ENCODE measurements at regions not wholly inside any gene's neighbourhood (a gene's known extent, or its start where the extent isn't known, plus 50 kb on each side); places are given as distances from the start of the nearest gene placed in this dataset.

DNA sequence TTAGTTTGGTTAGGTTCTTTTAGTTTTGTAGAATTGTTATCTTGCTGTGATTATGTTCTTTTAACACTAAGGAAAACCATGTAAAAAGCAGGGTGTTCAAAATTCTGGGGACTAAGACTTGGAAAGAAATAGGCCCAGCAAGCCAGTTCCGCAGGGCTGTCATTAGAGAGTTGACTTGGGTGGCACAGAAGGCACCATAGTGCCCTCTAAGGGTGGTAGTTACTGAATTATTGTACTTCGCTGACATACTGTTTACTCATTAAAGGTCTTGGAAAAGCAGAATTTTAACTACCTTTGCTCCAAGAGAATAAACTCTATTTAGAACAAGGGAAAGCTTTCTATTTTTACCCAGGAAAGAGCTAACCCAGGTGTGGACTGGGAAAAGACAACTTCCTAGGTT lies 86.5 kb downstream of the OTUD1 start:
- H3K27ac ChIP-seq: no peak overlapping the region
- no peaks in the 10 kb centered on the region for H3K27me3 ChIP-seq
- no peaks in the 10 kb centered on the region for H3K36me3 ChIP-seq
- TF ChIP-seq, protein P1, sequence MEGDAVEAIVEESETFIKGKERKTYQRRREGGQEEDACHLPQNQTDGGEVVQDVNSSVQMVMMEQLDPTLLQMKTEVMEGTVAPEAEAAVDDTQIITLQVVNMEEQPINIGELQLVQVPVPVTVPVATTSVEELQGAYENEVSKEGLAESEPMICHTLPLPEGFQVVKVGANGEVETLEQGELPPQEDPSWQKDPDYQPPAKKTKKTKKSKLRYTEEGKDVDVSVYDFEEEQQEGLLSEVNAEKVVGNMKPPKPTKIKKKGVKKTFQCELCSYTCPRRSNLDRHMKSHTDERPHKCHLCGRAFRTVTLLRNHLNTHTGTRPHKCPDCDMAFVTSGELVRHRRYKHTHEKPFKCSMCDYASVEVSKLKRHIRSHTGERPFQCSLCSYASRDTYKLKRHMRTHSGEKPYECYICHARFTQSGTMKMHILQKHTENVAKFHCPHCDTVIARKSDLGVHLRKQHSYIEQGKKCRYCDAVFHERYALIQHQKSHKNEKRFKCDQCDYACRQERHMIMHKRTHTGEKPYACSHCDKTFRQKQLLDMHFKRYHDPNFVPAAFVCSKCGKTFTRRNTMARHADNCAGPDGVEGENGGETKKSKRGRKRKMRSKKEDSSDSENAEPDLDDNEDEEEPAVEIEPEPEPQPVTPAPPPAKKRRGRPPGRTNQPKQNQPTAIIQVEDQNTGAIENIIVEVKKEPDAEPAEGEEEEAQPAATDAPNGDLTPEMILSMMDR (IDR thresholded peaks at IDR 0.05): no peak
- no peaks in the 10 kb centered on the region for H3K9me3 ChIP-seq
- no peaks in the 10 kb centered on the region for H3K4me1 ChIP-seq (ENCODE audit: control insufficient read depth in 1 of 2, insufficient read depth in 1 of 2, low read depth in 1 of 2, low read length in 1 of 2)
- no peak overlapping the region for H3K4me3 ChIP-seq (ENCODE audit: low read depth in 1 of 2, low read length in 1 of 2)

DNA sequence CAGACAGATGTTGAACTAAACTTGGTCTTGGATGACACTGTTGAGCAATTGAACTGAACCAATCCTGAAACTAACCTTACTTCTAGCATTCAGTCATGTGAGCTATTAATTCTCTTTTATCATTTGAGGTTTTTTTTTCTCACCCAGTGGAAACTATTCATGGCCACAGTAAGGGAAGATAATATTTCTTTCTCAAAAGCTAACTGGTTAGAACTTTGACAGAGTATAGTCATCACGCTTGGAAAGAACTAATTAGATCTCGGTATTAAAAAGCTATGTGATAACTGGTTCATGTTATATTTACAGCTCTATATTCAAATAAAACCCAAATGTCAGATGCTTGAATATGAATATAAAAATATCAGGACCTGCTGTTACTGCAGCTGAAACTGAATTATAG lies 89.5 kb downstream of the OTUD1 start:
- H3K4me1 ChIP-seq (ENCODE audit: control insufficient read depth in 1 of 2, insufficient read depth in 1 of 2, low read depth in 1 of 2, low read length in 1 of 2): no peaks in the 10 kb centered on the region
- H3K4me3 ChIP-seq (ENCODE audit: low read depth in 1 of 2, low read length in 1 of 2): no peak overlapping the region
- no peaks in the 10 kb centered on the region for H3K36me3 ChIP-seq
- no peak overlapping the region for H3K27ac ChIP-seq
- H3K27me3 ChIP-seq: no peaks in the 10 kb centered on the region
- TF ChIP-seq, protein P1 (IDR thresholded peaks at IDR 0.05): no peak
- no peaks in the 10 kb centered on the region for H3K9me3 ChIP-seq

DNA sequence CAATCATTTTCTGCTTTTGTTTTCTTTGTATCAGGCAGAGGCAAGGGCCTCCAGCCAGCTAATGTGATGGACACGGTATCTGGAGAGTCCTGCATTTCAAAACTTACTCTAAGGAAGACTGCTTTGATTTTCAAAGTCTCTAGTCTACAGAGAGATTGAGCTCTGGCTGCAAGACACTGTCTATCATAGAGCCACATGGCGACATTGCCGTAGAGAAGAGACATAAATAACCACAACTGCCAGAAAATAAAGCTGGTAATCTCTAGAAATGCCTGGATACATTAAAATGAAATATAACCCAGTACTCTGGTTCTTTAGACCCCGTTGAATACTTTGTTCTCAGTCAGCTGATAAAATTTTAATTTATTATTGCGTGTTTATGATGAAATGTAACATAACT lies 90.8 kb downstream of the OTUD1 start:
- Histone ChIP-seq H3K9me3 (no peaks in the 10 kb centered on the region), H3K36me3 (no peaks in the 10 kb centered on the region), H3K4me1 (ENCODE audit: control insufficient read depth in 1 of 2, insufficient read depth in 1 of 2, low read depth in 1 of 2, low read length in 1 of 2) (peaks cover 7% of the 10 kb centered on the region in 2 experiments)

DNA sequence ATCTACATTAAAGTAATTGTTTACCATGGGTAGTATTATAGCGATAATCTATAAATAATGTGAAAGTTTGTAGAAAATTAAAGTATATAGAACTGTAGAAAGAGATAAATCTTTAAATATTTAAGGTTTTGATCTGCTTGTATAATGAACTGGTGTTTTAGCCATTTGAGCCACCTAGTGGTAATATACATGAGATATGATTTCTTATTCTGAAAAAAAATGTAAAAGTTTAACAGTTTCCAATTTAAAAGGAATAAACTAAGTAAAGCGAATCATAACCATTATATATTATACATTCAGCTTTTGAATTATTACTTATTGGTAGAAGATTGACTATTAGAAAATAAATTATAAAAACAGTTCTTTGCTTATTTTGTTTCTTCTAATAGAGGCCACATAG lies 91.2 kb downstream of the OTUD1 start:
- H3K9me3 ChIP-seq: no peaks in the 10 kb centered on the region
- TF ChIP-seq, protein P1 (IDR thresholded peaks at IDR 0.05): no peak
- no peak overlapping the region for H3K4me3 ChIP-seq (ENCODE audit: low read depth in 1 of 2, low read length in 1 of 2)
- no peaks in the 10 kb centered on the region for H3K36me3 ChIP-seq
- H3K27me3 ChIP-seq: no peaks in the 10 kb centered on the region
- H3K27ac ChIP-seq: no peak overlapping the region
- peaks cover 11% of the 10 kb centered on the region in 2 experiments for H3K4me1 ChIP-seq (ENCODE audit: control insufficient read depth in 1 of 2, insufficient read depth in 1 of 2, low read depth in 1 of 2, low read length in 1 of 2)

More for the DNA sequence above, 90.8 kb downstream of the OTUD1 start:
- Histone ChIP-seq H3K27ac (no peak overlapping the region), H3K27me3 (no peaks in the 10 kb centered on the region), H3K4me3 (ENCODE audit: low read depth in 1 of 2, low read length in 1 of 2) (no peak overlapping the region)
- TF ChIP-seq, protein P1 (IDR thresholded peaks at IDR 0.05): no peak

DNA sequence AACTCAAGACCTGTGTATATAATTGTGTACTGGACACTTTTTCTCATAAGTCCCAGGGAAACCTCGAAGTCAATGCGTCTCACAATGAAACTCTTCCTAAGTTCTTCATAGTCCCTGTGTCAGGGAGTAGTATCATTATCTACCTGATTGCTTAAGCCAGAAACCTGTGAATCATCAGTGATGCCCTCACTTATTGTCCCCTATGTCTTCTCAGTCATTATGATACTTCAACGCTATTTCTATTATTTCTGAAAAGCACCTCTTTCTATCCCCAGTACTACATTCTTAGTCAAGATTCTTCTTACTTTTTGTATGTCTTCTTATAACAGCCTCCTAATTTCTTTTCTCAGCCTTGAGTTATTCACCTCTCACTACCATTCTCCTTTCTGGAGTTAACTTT lies 94.3 kb downstream of the OTUD1 start:
- Histone ChIP-seq H3K4me1 (ENCODE audit: control insufficient read depth in 1 of 2, insufficient read depth in 1 of 2, low read depth in 1 of 2, low read length in 1 of 2) (peaks cover 29 to 33% of the 10 kb centered on the region in 2 experiments), H3K36me3 (no peaks in the 10 kb centered on the region), H3K4me3 (ENCODE audit: low read depth in 1 of 2, low read length in 1 of 2) (no peak overlapping the region), H3K27ac (no peak overlapping the region), H3K9me3 (no peaks in the 10 kb centered on the region), H3K27me3 (no peaks in the 10 kb centered on the region)
- TF ChIP-seq, protein P1 (IDR thresholded peaks at IDR 0.05): no peak

DNA sequence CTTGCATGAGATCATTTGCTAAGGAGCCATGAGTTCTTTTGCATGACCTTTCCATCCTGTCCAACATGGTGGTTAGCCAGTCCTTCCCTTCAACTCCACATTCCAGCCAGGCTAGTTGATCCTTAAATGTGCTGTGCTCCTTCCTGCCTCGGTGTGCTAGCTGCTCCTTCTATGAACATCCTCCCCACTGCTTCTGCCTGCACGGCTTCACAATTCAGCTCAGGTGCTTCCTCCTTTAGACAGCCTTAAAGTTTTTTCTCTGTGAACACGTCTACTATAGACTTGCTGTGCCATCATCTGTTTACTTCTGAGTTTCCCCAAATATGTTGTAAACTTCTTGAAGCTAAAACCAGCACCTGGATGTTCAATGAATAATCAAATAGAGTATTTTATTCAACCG lies 95.5 kb downstream of the OTUD1 start:
- Histone ChIP-seq H3K4me1 (ENCODE audit: control insufficient read depth in 1 of 2, insufficient read depth in 1 of 2, low read depth in 1 of 2, low read length in 1 of 2) (peaks cover 37 to 40% of the 10 kb centered on the region in 2 experiments), H3K27me3 (no peaks in the 10 kb centered on the region), H3K9me3 (no peaks in the 10 kb centered on the region), H3K4me3 (ENCODE audit: low read depth in 1 of 2, low read length in 1 of 2) (no peak overlapping the region), H3K27ac (peak overlapping the region; percentile 52), H3K36me3 (no peaks in the 10 kb centered on the region)
- TF ChIP-seq, protein P1 (IDR thresholded peaks at IDR 0.05): no peak

Measured in neutrophil (primary cell).